Naive thymus-derived CD4-positive, alpha-beta T cell (primary cell): ENCODE measurements at regions not wholly inside any gene's neighbourhood (a gene's known extent, or its start where the extent isn't known, plus 50 kb on each side); places are given as distances from the start of the nearest gene placed in this dataset.

Experiments
- ATAC-seq: fragments of 150-1000 bp; cut with Tn5 transposase; 2 replicates; pipeline ENCODE4 v1.10.0; 2021; ENCODE audit warnings: mild to moderate bottlenecking, moderate library complexity
- CTCF ChIA-PET: fragments of 350-600 bp; sonication (Branson Sonifier 250); formaldehyde crosslinking; loops from one replicate; lab custom pipeline; 2021; ENCODE audit warnings: antibody characterized with exemption; lab: Charles Lee
- POLR2A ChIA-PET: fragments of 350-600 bp; sonication (Branson Sonifier 250); formaldehyde crosslinking; loops from one replicate; lab custom pipeline; 2021; ENCODE audit warnings: antibody characterized with exemption, inconsistent platforms; lab: Charles Lee
- DNase-seq, 9 donors: peaks; one replicate each; pipeline versions ENCODE4 v3.0.0 to v3.0.0-alpha.2; 2020 to 2022; ENCODE audit warnings: mixed read lengths in 1 of 9
- H3K27ac ChIP-seq: one replicate; pipeline ENCODE4 v1.7.0; 2013; ENCODE audit warnings: mild to moderate bottlenecking, low read depth, low read length, moderate library complexity
- H3K27me3 ChIP-seq, 2 donors: one replicate each; pipeline ENCODE4 v1.7.0; 2013; ENCODE audit warnings: low read length in 2 of 2, mild to moderate bottlenecking in 2 of 2, moderate library complexity in 2 of 2; ENCODE audit not compliant: control insufficient read depth in 2 of 2, insufficient read depth in 2 of 2
- H3K36me3 ChIP-seq, 3 experiments: 1 replicate in 2 of 3; 2 replicates in 1 of 3; pipeline ENCODE4 v1.7.0; 2013; ENCODE audit warnings: low read length in 3 of 3, mild to moderate bottlenecking in 3 of 3, moderate library complexity in 1 of 3; ENCODE audit not compliant: insufficient read depth in 3 of 3, control insufficient read depth in 2 of 3
- H3K4me1 ChIP-seq, 2 donors: one replicate each; pipeline ENCODE4 v1.7.0; 2013; ENCODE audit warnings: low read length in 2 of 2, mild to moderate bottlenecking in 2 of 2, moderate library complexity in 1 of 2; ENCODE audit not compliant: control insufficient read depth in 2 of 2, insufficient read depth in 2 of 2
- H3K4me3 ChIP-seq: 2 replicates; pipeline ENCODE4 v1.7.0; 2013; ENCODE audit warnings: mild to moderate bottlenecking, low read length
- H3K9me3 ChIP-seq, 3 experiments: 1 replicate in 2 of 3; 2 replicates in 1 of 3; pipeline ENCODE4 v1.7.0; 2013; ENCODE audit warnings: low read length in 3 of 3; ENCODE audit not compliant: control insufficient read depth in 2 of 3
- H3K27ac Mint-ChIP-seq, 9 donors: one replicate each; pipeline ENCODE4 v1.8.0; 2020 to 2022; ENCODE audit warnings: mixed read lengths in 9 of 9, mild to moderate bottlenecking in 8 of 9, moderate library complexity in 5 of 9, inconsistent platforms in 2 of 9
- H3K27me3 Mint-ChIP-seq, 5 donors: one replicate each; pipeline ENCODE4 v1.8.0; 2021 to 2022; ENCODE audit warnings: mixed read lengths in 5 of 5, mild to moderate bottlenecking in 1 of 5
- H3K36me3 Mint-ChIP-seq, 5 donors: one replicate each; pipeline ENCODE4 v1.8.0; 2020 to 2022; ENCODE audit warnings: mixed read lengths in 5 of 5, mild to moderate bottlenecking in 3 of 5, inconsistent platforms in 1 of 5
- H3K4me1 Mint-ChIP-seq, 7 donors: one replicate each; pipeline ENCODE4 v1.8.0; 2020 to 2022; ENCODE audit warnings: mixed read lengths in 7 of 7, mild to moderate bottlenecking in 3 of 7, inconsistent platforms in 1 of 7
- H3K4me3 Mint-ChIP-seq, 10 donors: one replicate each; pipeline ENCODE4 v1.8.0; 2020 to 2022; ENCODE audit warnings: mild to moderate bottlenecking in 10 of 10, mixed read lengths in 10 of 10, moderate library complexity in 6 of 10, inconsistent platforms in 2 of 10
- H3K9me3 Mint-ChIP-seq, 11 donors: one replicate each; pipeline ENCODE4 v1.8.0; 2020 to 2022; ENCODE audit warnings: mixed read lengths in 11 of 11, mild to moderate bottlenecking in 4 of 11, inconsistent platforms in 1 of 11, moderate library complexity in 1 of 11
- intact Hi-C, 2 donors: fragments of 100-400 bp; cut with micrococcal nuclease; formaldehyde crosslinking; loops; one replicate each; pipeline ENCODE4 v1.15.1; 2023

GRCh38 chr13:75153834-75154233, 328.1 kb downstream of the TBC1D4 start:
- Histone ChIP-seq H3K9me3 (no peaks in the 10 kb centered on the region), H3K36me3 (no peaks in the 10 kb centered on the region), H3K4me3 (no peak overlapping the region), H3K27me3 (no peaks in the 10 kb centered on the region), H3K27ac (no peak overlapping the region), H3K4me1 (no peaks in the 10 kb centered on the region)
- H3K27ac Mint-ChIP-seq = no peak overlapping the region
- ATAC-seq = no peak
- H3K36me3 Mint-ChIP-seq = peaks cover 0 to 11% (median 0%) of the 10 kb centered on the region in 5 donors
- H3K4me1 Mint-ChIP-seq = no peaks in the 10 kb centered on the region
- ChIA-PET POLR2A (interaction anchor here (0.7 kb wide), 1 partner anchor 8 kb away, joined by 3 read pairs; no protein-coding TSS in a partner anchor), CTCF (no interaction called here)
- no peak overlapping the region for H3K4me3 Mint-ChIP-seq
- peaks cover 2 to 22% (median 11%) of the 10 kb centered on the region in 11 donors for H3K9me3 Mint-ChIP-seq
- H3K27me3 Mint-ChIP-seq = peaks cover 0 to 49% (median 33%) of the 10 kb centered on the region in 5 donors
- no peak for DNase-seq
- intact Hi-C loops = no loop called here

GRCh38 chr13:75153386-75153785, 328.6 kb downstream of the TBC1D4 start:
- Histone ChIP-seq H3K27ac (no peak overlapping the region), H3K4me1 (no peaks in the 10 kb centered on the region), H3K4me3 (no peak overlapping the region), H3K27me3 (no peaks in the 10 kb centered on the region), H3K36me3 (no peaks in the 10 kb centered on the region), H3K9me3 (no peaks in the 10 kb centered on the region)
- peaks cover 0 to 49% (median 33%) of the 10 kb centered on the region in 5 donors for H3K27me3 Mint-ChIP-seq
- H3K4me1 Mint-ChIP-seq = no peaks in the 10 kb centered on the region
- H3K9me3 Mint-ChIP-seq = peaks cover 2 to 22% (median 11%) of the 10 kb centered on the region in 11 donors
- POLR2A ChIA-PET = no interaction called here
- ATAC-seq = no peak
- CTCF ChIA-PET = no interaction called here
- peaks cover 0 to 11% (median 0%) of the 10 kb centered on the region in 5 donors for H3K36me3 Mint-ChIP-seq
- H3K27ac Mint-ChIP-seq = no peak overlapping the region
- intact Hi-C loops = no loop called here
- no peak overlapping the region for H3K4me3 Mint-ChIP-seq
- no peak for DNase-seq

GRCh38 chr13:75151081-75151643, 330.8 kb downstream of the TBC1D4 start:
- no peak for ATAC-seq

GRCh38 chr13:75149776-75150175, 332.2 kb downstream of the TBC1D4 start:
- Mint-ChIP-seq H3K9me3 (peaks cover 2 to 20% (median 11%) of the 10 kb centered on the region in 11 donors), H3K27me3 (peaks cover 0 to 32% (median 26%) of the 10 kb centered on the region in 5 donors), H3K36me3 (peaks cover 0 to 11% (median 0%) of the 10 kb centered on the region in 5 donors), H3K4me1 (no peaks in the 10 kb centered on the region), H3K27ac (no peak overlapping the region), H3K4me3 (no peak overlapping the region)
- Histone ChIP-seq H3K36me3 (no peaks in the 10 kb centered on the region), H3K27ac (no peak overlapping the region), H3K4me3 (no peak overlapping the region), H3K4me1 (no peaks in the 10 kb centered on the region), H3K27me3 (no peaks in the 10 kb centered on the region), H3K9me3 (no peaks in the 10 kb centered on the region)
- ChIA-PET POLR2A (no interaction called here), CTCF (no interaction called here)
- DNase-seq (no peak), ATAC-seq (no peak)
- intact Hi-C loops = no loop called here

More at GRCh38 chr13:75151081-75151643, 330.8 kb downstream of the TBC1D4 start:
- Mint-ChIP-seq H3K9me3 (peaks cover 2 to 17% (median 11%) of the 10 kb centered on the region in 11 donors), H3K36me3 (peaks cover 0 to 11% (median 0%) of the 10 kb centered on the region in 5 donors), H3K27me3 (peaks cover 0 to 37% (median 24%) of the 10 kb centered on the region in 5 donors), H3K4me3 (no peak overlapping the region), H3K4me1 (no peaks in the 10 kb centered on the region), H3K27ac (no peak overlapping the region)
- intact Hi-C loops = no loop called here
- H3K27me3 ChIP-seq = no peaks in the 10 kb centered on the region
- CTCF ChIA-PET = no interaction called here
- DNase-seq = no peak
- H3K4me3 ChIP-seq = no peak overlapping the region
- H3K9me3 ChIP-seq = no peaks in the 10 kb centered on the region
- H3K4me1 ChIP-seq = no peaks in the 10 kb centered on the region
- POLR2A ChIA-PET = no interaction called here
- H3K36me3 ChIP-seq = no peaks in the 10 kb centered on the region
- H3K27ac ChIP-seq = no peak overlapping the region

- Histone ChIP-seq H3K4me3 (no peak overlapping the region), H3K27ac (no peak overlapping the region), H3K27me3 (no peaks in the 10 kb centered on the region), H3K9me3 (no peaks in the 10 kb centered on the region), H3K4me1 (no peaks in the 10 kb centered on the region), H3K36me3 (no peaks in the 10 kb centered on the region)
- Mint-ChIP-seq H3K27ac (no peak overlapping the region), H3K4me3 (no peak overlapping the region), H3K27me3 (peaks cover 0 to 29% (median 17%) of the 10 kb centered on the region in 5 donors), H3K9me3 (peaks cover under 1 to 18% (median 10%) of the 10 kb centered on the region in 11 donors), H3K4me1 (no peaks in the 10 kb centered on the region), H3K36me3 (peaks cover 0 to 9% (median 0%) of the 10 kb centered on the region in 5 donors)
- DNase-seq (no peak), ATAC-seq (no peak)
- intact Hi-C loops = no loop called here
- ChIA-PET POLR2A (no interaction called here), CTCF (no interaction called here)
Measured at GRCh38 chr13:75147946-75148345, 334.0 kb downstream of the TBC1D4 start.

GRCh38 chr13:75146436-75146835, 335.5 kb downstream of the TBC1D4 start:
- Mint-ChIP-seq H3K36me3 (no peaks in the 10 kb centered on the region), H3K4me3 (no peak overlapping the region), H3K4me1 (no peaks in the 10 kb centered on the region), H3K27ac (no peak overlapping the region), H3K27me3 (peaks cover 0 to 31% (median 15%) of the 10 kb centered on the region in 5 donors), H3K9me3 (peaks cover 0 to 8% (median 0%) of the 10 kb centered on the region in 11 donors)
- POLR2A ChIA-PET = no interaction called here
- intact Hi-C loops = no loop called here
- H3K9me3 ChIP-seq = no peaks in the 10 kb centered on the region
- no peaks in the 10 kb centered on the region for H3K27me3 ChIP-seq
- ATAC-seq (no peak), DNase-seq (no peak)
- CTCF ChIA-PET = no interaction called here
- no peak overlapping the region for H3K27ac ChIP-seq
- H3K4me3 ChIP-seq = no peak overlapping the region
- H3K4me1 ChIP-seq = no peaks in the 10 kb centered on the region
- no peaks in the 10 kb centered on the region for H3K36me3 ChIP-seq

GRCh38 chr13:75145927-75146326, 336.0 kb downstream of the TBC1D4 start:
- ChIA-PET CTCF (no interaction called here), POLR2A (interaction anchor here (0.6 kb wide), 1 partner anchor 8 kb away, joined by 3 read pairs; no protein-coding TSS in a partner anchor)
- ATAC-seq = no peak
- Histone ChIP-seq H3K27me3 (no peaks in the 10 kb centered on the region), H3K4me3 (no peak overlapping the region), H3K4me1 (no peaks in the 10 kb centered on the region), H3K27ac (no peak overlapping the region), H3K36me3 (no peaks in the 10 kb centered on the region), H3K9me3 (no peaks in the 10 kb centered on the region)
- H3K4me3 Mint-ChIP-seq = no peak overlapping the region
- H3K27ac Mint-ChIP-seq = no peak overlapping the region
- intact Hi-C loops = no loop called here
- peaks cover 0 to 8% (median 0%) of the 10 kb centered on the region in 11 donors for H3K9me3 Mint-ChIP-seq
- no peak for DNase-seq
- no peaks in the 10 kb centered on the region for H3K4me1 Mint-ChIP-seq
- H3K36me3 Mint-ChIP-seq = no peaks in the 10 kb centered on the region
- peaks cover 0 to 34% (median 16%) of the 10 kb centered on the region in 5 donors for H3K27me3 Mint-ChIP-seq
